ENCODE measurements at regions not wholly inside any gene's neighbourhood (a gene's known extent, or its start where the extent isn't known, plus 50 kb on each side); places are given as distances from the start of the nearest gene placed in this dataset.
"Not testable (repeated sequence)": the region's sequence is repeated elsewhere in the genome, so short reads cannot be mapped to it uniquely, and the experiment has no call there.

- FAIRE-seq: no peak
- no peak for DNase-seq (ENCODE audit: insufficient read length, low spot score)
- TF ChIP-seq TAF1 (IDR thresholded peaks at IDR 0.05; ENCODE audit: low read depth, low read length): no peak
- TF ChIP-seq POU2F2 (IDR thresholded peaks at IDR 0.05; ENCODE audit: low read depth, low read length): no peak
- no peak for TF ChIP-seq POLR2AphosphoS5 (IDR thresholded peaks at IDR 0.05; ENCODE audit: low read depth, low read length)
Measured at GRCh38 chr15:96201696-96202095, 128.8 kb upstream of the NR2F2 start.

DNA sequence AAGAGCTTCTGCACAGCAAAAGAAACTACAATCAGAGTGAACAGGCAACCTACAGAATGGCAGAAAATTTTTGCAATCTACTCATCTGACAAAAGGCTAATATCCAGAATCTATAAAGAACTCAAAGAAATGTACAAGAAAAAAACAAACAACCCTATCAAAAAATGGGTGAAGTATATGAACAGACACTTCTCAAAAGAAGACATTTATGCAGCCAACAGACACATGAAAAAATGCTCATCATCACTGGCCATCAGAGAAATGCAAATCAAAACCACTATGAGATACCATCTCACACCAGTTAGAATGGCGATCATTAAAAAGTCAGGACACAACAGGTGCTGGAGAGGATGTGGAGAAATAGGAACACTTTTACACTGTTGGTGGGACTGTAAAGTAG is 124.9 kb upstream of the NR2F2 start:
- DNase-seq (ENCODE audit: insufficient read length, low spot score); FAIRE-seq: not testable (repeated sequence)

GRCh38 chr15:96207377-96208006 is 123.0 kb upstream of the NR2F2 start:
- no peak for FAIRE-seq

GRCh38 chr15:96209285-96209735 is 121.2 kb upstream of the NR2F2 start:
- DNase-seq (ENCODE audit: insufficient read length, low spot score) (no peak), FAIRE-seq (peak; percentile 13)
- TF ChIP-seq POLR2A (IDR thresholded peaks at IDR 0.05; ENCODE audit: low read depth, low read length): no peak
- TF ChIP-seq TAF1 (IDR thresholded peaks at IDR 0.05; ENCODE audit: low read depth, low read length): no peak

More at GRCh38 chr15:96207377-96208006, 123.0 kb upstream of the NR2F2 start:
- no peak for DNase-seq (ENCODE audit: insufficient read length, low spot score)
- TF ChIP-seq POLR2AphosphoS5 (IDR thresholded peaks at IDR 0.05; ENCODE audit: low read depth, low read length) (no peak), POU2F2 (IDR thresholded peaks at IDR 0.05; ENCODE audit: low read depth, low read length) (no peak), PAX5 (IDR thresholded peaks at IDR 0.05; ENCODE audit: insufficient read depth, low read length, severe bottlenecking) (no peak), SPI1 (IDR thresholded peaks at IDR 0.05; ENCODE audit: low read depth, low read length) (no peak), TAF1 (IDR thresholded peaks at IDR 0.05; ENCODE audit: low read depth, low read length) (no peak), POLR2A (IDR thresholded peaks at IDR 0.05; ENCODE audit: low read depth, low read length) (no peak)

GRCh38 chr15:96213045-96213444 is 117.5 kb upstream of the NR2F2 start:
- FAIRE-seq (no peak), DNase-seq (ENCODE audit: insufficient read length, low spot score) (no peak)
- TF ChIP-seq PAX5 (IDR thresholded peaks at IDR 0.05; ENCODE audit: insufficient read depth, low read length, severe bottlenecking) (no peak), SPI1 (IDR thresholded peaks at IDR 0.05; ENCODE audit: low read depth, low read length) (peak; percentile 81)

GRCh38 chr15:96213896-96214295 is 116.6 kb upstream of the NR2F2 start:
- TF ChIP-seq TAF1 (IDR thresholded peaks at IDR 0.05; ENCODE audit: low read depth, low read length): no peak
- no peak for TF ChIP-seq SPI1 (IDR thresholded peaks at IDR 0.05; ENCODE audit: low read depth, low read length)
- TF ChIP-seq POLR2AphosphoS5 (IDR thresholded peaks at IDR 0.05; ENCODE audit: low read depth, low read length): no peak
- no peak for TF ChIP-seq PAX5 (IDR thresholded peaks at IDR 0.05; ENCODE audit: insufficient read depth, low read length, severe bottlenecking)
- TF ChIP-seq POU2F2 (IDR thresholded peaks at IDR 0.05; ENCODE audit: low read depth, low read length): no peak
- TF ChIP-seq POLR2A (IDR thresholded peaks at IDR 0.05; ENCODE audit: low read depth, low read length): no peak
- no peak for DNase-seq (ENCODE audit: insufficient read length, low spot score)
- FAIRE-seq: no peak

- not testable (repeated sequence) for FAIRE-seq; DNase-seq (ENCODE audit: insufficient read length, low spot score)
Measured at GRCh38 chr15:96216481-96216880, 114.0 kb upstream of the NR2F2 start.

GRCh38 chr15:96217983-96218382 is 112.5 kb upstream of the NR2F2 start:
- FAIRE-seq (no peak), DNase-seq (ENCODE audit: insufficient read length, low spot score) (no peak)
- TF ChIP-seq POU2F2 (IDR thresholded peaks at IDR 0.05; ENCODE audit: low read depth, low read length) (no peak), POLR2AphosphoS5 (IDR thresholded peaks at IDR 0.05; ENCODE audit: low read depth, low read length) (no peak), SPI1 (IDR thresholded peaks at IDR 0.05; ENCODE audit: low read depth, low read length) (peak; percentile 64)

DNA sequence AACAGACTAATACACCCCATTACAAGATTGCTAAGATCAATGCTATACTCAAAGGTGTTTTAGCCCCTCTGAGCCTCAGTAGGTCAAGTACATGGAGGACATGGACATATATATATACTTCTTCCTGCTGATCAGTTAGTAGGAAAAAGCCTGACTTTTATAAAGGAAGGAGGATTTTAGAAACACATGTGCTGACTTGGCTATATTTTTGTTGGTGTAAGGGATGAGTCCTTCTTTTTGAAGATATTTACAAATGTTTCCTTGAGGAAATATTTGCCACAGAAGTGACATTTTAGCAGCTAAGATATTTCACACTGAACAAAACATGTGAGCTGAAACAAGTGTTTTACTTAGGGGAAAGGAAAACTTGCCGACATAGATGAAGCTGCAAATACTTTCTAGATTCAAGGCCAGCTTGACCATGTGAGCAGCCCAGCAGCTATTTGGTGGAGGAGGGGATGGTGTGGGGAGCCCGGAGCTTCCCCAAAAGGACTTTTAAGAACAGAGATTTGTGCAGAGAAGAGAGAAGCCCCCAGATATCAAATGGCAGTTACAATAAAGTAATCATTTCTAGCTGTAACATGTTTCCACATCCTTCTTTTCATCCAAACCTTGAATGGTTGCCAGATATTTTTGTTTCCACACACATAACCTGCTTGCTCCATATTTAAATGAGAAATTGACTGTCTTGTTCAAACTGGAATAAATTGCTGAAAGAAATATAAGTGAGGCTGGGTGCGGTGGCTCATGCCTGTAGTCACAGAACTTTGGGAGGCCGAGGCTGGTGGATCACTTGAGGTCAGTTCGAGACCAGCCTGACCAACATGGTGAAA is 111.7 kb upstream of the NR2F2 start:
- TF ChIP-seq POU2F2 (IDR thresholded peaks at IDR 0.05; ENCODE audit: low read depth, low read length) (no peak), POLR2A (IDR thresholded peaks at IDR 0.05; ENCODE audit: low read depth, low read length) (no peak), PAX5 (IDR thresholded peaks at IDR 0.05; ENCODE audit: insufficient read depth, low read length, severe bottlenecking) (no peak), SPI1 (IDR thresholded peaks at IDR 0.05; ENCODE audit: low read depth, low read length) (no peak)
- DNase-seq (ENCODE audit: insufficient read length, low spot score) (no peak), FAIRE-seq (no peak)

DNA sequence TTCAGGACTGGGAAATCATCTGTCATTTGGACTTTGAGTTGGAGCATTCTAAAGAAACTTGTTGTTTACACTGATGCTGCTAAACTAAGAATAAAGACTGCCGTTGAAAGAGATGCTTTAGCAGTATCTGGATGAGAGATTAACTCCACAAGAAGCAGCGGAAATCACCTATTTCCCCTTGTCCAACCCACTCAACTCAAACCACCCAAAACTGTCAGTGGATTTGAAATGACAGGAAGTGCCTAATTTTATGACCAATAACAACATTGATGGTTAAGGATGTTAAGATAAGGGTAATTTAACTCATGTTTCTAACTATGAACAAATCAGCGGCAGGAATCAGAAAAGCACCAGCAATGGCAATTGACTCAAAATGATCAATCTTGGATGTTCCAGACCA is 110.8 kb upstream of the NR2F2 start:
- FAIRE-seq: no peak
- no peak for DNase-seq (ENCODE audit: insufficient read length, low spot score)
- no peak for TF ChIP-seq POU2F2 (IDR thresholded peaks at IDR 0.05; ENCODE audit: low read depth, low read length)
- no peak for TF ChIP-seq POLR2A (IDR thresholded peaks at IDR 0.05; ENCODE audit: low read depth, low read length)
- TF ChIP-seq TAF1 (IDR thresholded peaks at IDR 0.05; ENCODE audit: low read depth, low read length): no peak
- TF ChIP-seq SPI1 (IDR thresholded peaks at IDR 0.05; ENCODE audit: low read depth, low read length): 0 out of 2 replicates have a peak, but pooled peaks have one; percentile 20
- TF ChIP-seq PAX5 (IDR thresholded peaks at IDR 0.05; ENCODE audit: insufficient read depth, low read length, severe bottlenecking): no peak

- no peak for DNase-seq (ENCODE audit: insufficient read length, low spot score)
- TF ChIP-seq POLR2A (IDR thresholded peaks at IDR 0.05; ENCODE audit: low read depth, low read length): no peak
- no peak for TF ChIP-seq POU2F2 (IDR thresholded peaks at IDR 0.05; ENCODE audit: low read depth, low read length)
- TF ChIP-seq SPI1 (IDR thresholded peaks at IDR 0.05; ENCODE audit: low read depth, low read length): peak; percentile 94
- no peak for FAIRE-seq
Measured at GRCh38 chr15:96220657-96221056, 109.8 kb upstream of the NR2F2 start.

All from GM12891 (cell line).